SK-N-SH (cell line): ENCODE measurements at regions not wholly inside any gene's neighbourhood (a gene's known extent, or its start where the extent isn't known, plus 50 kb on each side); places are given as distances from the start of the nearest gene placed in this dataset.

Experiments used
- CTCF ChIP-seq: fragments of 200-600 bp; sonication (generic); IDR thresholded peaks from 2 replicates; pipeline ENCODE4 v1.6.1; 2017; ENCODE audit warnings: antibody characterized with exemption, mild to moderate bottlenecking, moderate library complexity
- EP300 ChIP-seq, 2 experiments: IDR thresholded peaks; 2 replicates each; pipeline versions ENCODE4 v1.4.0 to v1.6.1; 2012; ENCODE audit warnings: borderline replicate concordance in 1 of 2, low read depth in 1 of 2, low read length in 1 of 2
- EZH2phosphoT487 ChIP-seq: fragments of 200-600 bp; sonication (generic); IDR thresholded peaks from 2 replicates; pipeline ENCODE4 v1.6.1; 2017; ENCODE audit warnings: low read depth, mixed run types, mild to moderate bottlenecking, antibody characterized with exemption, moderate library complexity, borderline replicate concordance
- FOSL2 ChIP-seq: IDR thresholded peaks from 2 replicates; pipeline ENCODE4 v1.4.0; 2012; ENCODE audit warnings: low read depth, mild to moderate bottlenecking, moderate library complexity, borderline replicate concordance
- GATA2 ChIP-seq: sonication (generic); formaldehyde crosslinking; IDR thresholded peaks from 2 replicates; pipeline ENCODE4 v1.5.0; 2020; ENCODE audit warnings: mild to moderate bottlenecking, missing genetic modification reagents
- RAD21 ChIP-seq: IDR thresholded peaks from 2 replicates; pipeline ENCODE4 v1.6.1; 2012; ENCODE audit warnings: mild to moderate bottlenecking, low read length
- REST ChIP-seq: IDR thresholded peaks from 2 replicates; pipeline ENCODE4 v1.6.1; 2012; ENCODE audit warnings: mild to moderate bottlenecking, low read depth, low read length, moderate library complexity
- TEAD4 ChIP-seq: IDR thresholded peaks from 2 replicates; pipeline ENCODE4 v1.4.0; 2012; ENCODE audit warnings: mild to moderate bottlenecking, borderline replicate concordance; ENCODE audit not compliant: insufficient read depth

- TF ChIP-seq EZH2phosphoT487 = no peak
- TF ChIP-seq CTCF = no peak
- no peak for TF ChIP-seq REST
- TF ChIP-seq RAD21 = no peak
- no peak for TF ChIP-seq TEAD4
- TF ChIP-seq EP300 (IDR thresholded peaks at IDR 0.05; ENCODE audit: borderline replicate concordance in 1 of 2, low read depth in 1 of 2, low read length in 1 of 2) = no peak
- TF ChIP-seq FOSL2 = no peak
- no peak for TF ChIP-seq GATA2 (CRISPR knock-in tag)
These were observed 537.5 kb downstream of the ZPLD1 start for GRCh38 chr3:102972350-102972749.
